ENCODE measurements at regions not wholly inside any gene's neighbourhood (a gene's known extent, or its start where the extent isn't known, plus 50 kb on each side); places are given as distances from the start of the nearest gene placed in this dataset.
"Not testable (repeated sequence)": the region's sequence is repeated elsewhere in the genome, so short reads cannot be mapped to it uniquely, and the experiment has no call there.

GRCh38 chr3:167030082-167030725 lies 349.9 kb downstream of the ZBBX start:
- CTCF ChIA-PET: no interaction called here
- DNase-seq (ENCODE audit: low spot score): no peak

GRCh38 chr3:167019503-167019902 lies 360.6 kb downstream of the ZBBX start:
- CTCF ChIA-PET; POLR2A ChIA-PET (ENCODE audit: low non-redundant PET); DNase-seq (ENCODE audit: low spot score); H3K27ac ChIP-seq: not testable (repeated sequence)

More at GRCh38 chr3:167030082-167030725, 349.9 kb downstream of the ZBBX start:
- no peak overlapping the region for H3K27ac ChIP-seq
- POLR2A ChIA-PET (ENCODE audit: low non-redundant PET): no interaction called here
- TF ChIP-seq CTCF (conservative IDR thresholded peaks at IDR 0.05; ENCODE audit: low read depth): no peak

- H3K27ac ChIP-seq; DNase-seq (ENCODE audit: low spot score); CTCF ChIA-PET; POLR2A ChIA-PET (ENCODE audit: low non-redundant PET): not testable (repeated sequence)
Observed at GRCh38 chr3:167018591-167019111, 361.4 kb downstream of the ZBBX start.

- TF ChIP-seq CTCF (conservative IDR thresholded peaks at IDR 0.05; ENCODE audit: low read depth): no peak
- ChIA-PET CTCF (interaction anchor here (0.6 kb wide), 1 partner anchor 42 kb away, joined by 5 read pairs; no protein-coding TSS in a partner anchor), POLR2A (ENCODE audit: low non-redundant PET) (no interaction called here)
- no peak overlapping the region for H3K27ac ChIP-seq
- no peak for DNase-seq (ENCODE audit: low spot score)
Observed at GRCh38 chr3:167012691-167013090, 367.4 kb downstream of the ZBBX start.

GRCh38 chr3:167008791-167009190 lies 371.3 kb downstream of the ZBBX start:
- H3K27ac ChIP-seq: no peak overlapping the region
- CTCF ChIA-PET: no interaction called here
- DNase-seq (ENCODE audit: low spot score): no peak
- TF ChIP-seq CTCF (conservative IDR thresholded peaks at IDR 0.05; ENCODE audit: low read depth): no peak
- POLR2A ChIA-PET (ENCODE audit: low non-redundant PET): no interaction called here

GRCh38 chr3:167001374-167001773 lies 378.7 kb downstream of the ZBBX start:
- H3K27ac ChIP-seq: no peak overlapping the region
- ChIA-PET CTCF (no interaction called here), POLR2A (ENCODE audit: low non-redundant PET) (no interaction called here)
- DNase-seq (ENCODE audit: low spot score): no peak
- no peak for TF ChIP-seq CTCF (conservative IDR thresholded peaks at IDR 0.05; ENCODE audit: low read depth)

- no peak for TF ChIP-seq CTCF (conservative IDR thresholded peaks at IDR 0.05; ENCODE audit: low read depth)
- POLR2A ChIA-PET (ENCODE audit: low non-redundant PET): no interaction called here
- CTCF ChIA-PET: interaction anchor here (0.7 kb wide), 1 partner anchor 416 kb away, joined by 3 read pairs; no protein-coding TSS in a partner anchor
- no peak for DNase-seq (ENCODE audit: low spot score)
- H3K27ac ChIP-seq: no peak overlapping the region
Observed at GRCh38 chr3:166993015-166993630, 387.0 kb downstream of the ZBBX start.

Measured in RWPE1 (cell line).